Endodermal cell (in vitro differentiated cells): ENCODE measurements at regions not wholly inside any gene's neighbourhood (a gene's known extent, or its start where the extent isn't known, plus 50 kb on each side); places are given as distances from the start of the nearest gene placed in this dataset.

Experiments
- DNase-seq: peaks from one replicate; pipeline ENCODE4 v3.0.0-alpha.2; 2017
- H3K27ac ChIP-seq: 2 replicates; pipeline ENCODE4 v1.5.1; 2013; ENCODE audit warnings: mild to moderate bottlenecking, low read depth, low read length, moderate library complexity
- H3K27me3 ChIP-seq: 2 replicates; pipeline ENCODE4 v1.6.1; 2013; ENCODE audit warnings: mild to moderate bottlenecking, low read length, moderate library complexity; ENCODE audit not compliant: insufficient read depth, control insufficient read depth, poor library complexity, severe bottlenecking
- H3K36me3 ChIP-seq: 2 replicates; pipeline ENCODE4 v1.7.0; 2013; ENCODE audit warnings: mild to moderate bottlenecking, low read length, moderate library complexity; ENCODE audit not compliant: control insufficient read depth, insufficient read depth
- H3K4me1 ChIP-seq: one replicate; pipeline ENCODE4 v1.7.0; 2013; ENCODE audit warnings: low read length; ENCODE audit not compliant: control insufficient read depth, insufficient read depth
- H3K4me3 ChIP-seq: 2 replicates; pipeline ENCODE4 v1.5.1; 2013; ENCODE audit warnings: mild to moderate bottlenecking, low read length, moderate library complexity
- H3K9ac ChIP-seq: 2 replicates; pipeline ENCODE4 v1.6.1; 2013; ENCODE audit warnings: mild to moderate bottlenecking, low read length, moderate library complexity; ENCODE audit not compliant: poor library complexity, severe bottlenecking; ENCODE audit errors: extremely low read depth
- H3K9me3 ChIP-seq: 2 replicates; pipeline ENCODE4 v1.6.1; 2013; ENCODE audit warnings: mild to moderate bottlenecking, low read length, moderate library complexity; ENCODE audit not compliant: control insufficient read depth
- H3K27ac Mint-ChIP-seq: 2 replicates; pipeline ENCODE4 v1.8.0; 2020; ENCODE audit warnings: mixed read lengths
- H3K27me3 Mint-ChIP-seq: 2 replicates; pipeline ENCODE4 v1.8.0; 2021; ENCODE audit warnings: mild to moderate bottlenecking, mixed read lengths; ENCODE audit not compliant: insufficient read depth
- H3K36me3 Mint-ChIP-seq: 2 replicates; pipeline ENCODE4 v1.8.0; 2020; ENCODE audit warnings: low read depth, mixed read lengths
- H3K4me1 Mint-ChIP-seq: 2 replicates; pipeline ENCODE4 v1.8.0; 2020; ENCODE audit warnings: mixed read lengths
- H3K4me3 Mint-ChIP-seq: 2 replicates; pipeline ENCODE4 v1.8.0; 2020; ENCODE audit warnings: mild to moderate bottlenecking, moderate library complexity, mixed read lengths
- H3K9me3 Mint-ChIP-seq: 2 replicates; pipeline ENCODE4 v1.8.0; 2020; ENCODE audit warnings: mild to moderate bottlenecking, mixed read lengths
- WGBS, 2 experiments: methylation state at CpG; one replicate each; pipeline versions ENCODE4 v1.1.5 to v1.1.7; 2013; ENCODE audit warnings: missing lambda C conversion rate in 2 of 2, mixed read lengths in 1 of 2; ENCODE audit not compliant: insufficient coverage in 1 of 2, insufficient read length in 1 of 2; 5-methylcytosine and 5-hydroxymethylcytosine counted together
- TF ChIP-seq, protein P1 (sequence below): fragments of 200-600 bp; sonication (generic); conservative IDR thresholded peaks from 2 replicates; pipeline ENCODE4 v1.5.0; 2021; ENCODE audit warnings: antibody characterized with exemption, mild to moderate bottlenecking

- Histone ChIP-seq H3K27ac (no peak overlapping the region), H3K36me3 (no peaks in the 10 kb centered on the region), H3K9ac (no peak overlapping the region), H3K4me1 (no peaks in the 10 kb centered on the region), H3K9me3 (no peaks in the 10 kb centered on the region), H3K4me3 (no peak overlapping the region), H3K27me3 (no peaks in the 10 kb centered on the region)
- DNase-seq = no peak
- Mint-ChIP-seq H3K27me3 (no peaks in the 10 kb centered on the region), H3K36me3 (no peaks in the 10 kb centered on the region), H3K27ac (no peak overlapping the region), H3K4me1 (no peaks in the 10 kb centered on the region), H3K4me3 (no peak overlapping the region), H3K9me3 (peaks cover 4% of the 10 kb centered on the region)
- TF ChIP-seq, protein P1, sequence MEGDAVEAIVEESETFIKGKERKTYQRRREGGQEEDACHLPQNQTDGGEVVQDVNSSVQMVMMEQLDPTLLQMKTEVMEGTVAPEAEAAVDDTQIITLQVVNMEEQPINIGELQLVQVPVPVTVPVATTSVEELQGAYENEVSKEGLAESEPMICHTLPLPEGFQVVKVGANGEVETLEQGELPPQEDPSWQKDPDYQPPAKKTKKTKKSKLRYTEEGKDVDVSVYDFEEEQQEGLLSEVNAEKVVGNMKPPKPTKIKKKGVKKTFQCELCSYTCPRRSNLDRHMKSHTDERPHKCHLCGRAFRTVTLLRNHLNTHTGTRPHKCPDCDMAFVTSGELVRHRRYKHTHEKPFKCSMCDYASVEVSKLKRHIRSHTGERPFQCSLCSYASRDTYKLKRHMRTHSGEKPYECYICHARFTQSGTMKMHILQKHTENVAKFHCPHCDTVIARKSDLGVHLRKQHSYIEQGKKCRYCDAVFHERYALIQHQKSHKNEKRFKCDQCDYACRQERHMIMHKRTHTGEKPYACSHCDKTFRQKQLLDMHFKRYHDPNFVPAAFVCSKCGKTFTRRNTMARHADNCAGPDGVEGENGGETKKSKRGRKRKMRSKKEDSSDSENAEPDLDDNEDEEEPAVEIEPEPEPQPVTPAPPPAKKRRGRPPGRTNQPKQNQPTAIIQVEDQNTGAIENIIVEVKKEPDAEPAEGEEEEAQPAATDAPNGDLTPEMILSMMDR = peak; percentile 66
Measured at GRCh38 chr5:30650311-30650710, 543.2 kb upstream of the CDH6 start.

- TF ChIP-seq, protein P1 = no peak
- Mint-ChIP-seq H3K27me3 (no peaks in the 10 kb centered on the region), H3K4me1 (peaks cover 7% of the 10 kb centered on the region), H3K9me3 (peaks cover 14% of the 10 kb centered on the region), H3K36me3 (no peaks in the 10 kb centered on the region), H3K4me3 (no peak overlapping the region), H3K27ac (no peak overlapping the region)
- Histone ChIP-seq H3K9ac (no peak overlapping the region), H3K4me3 (no peak overlapping the region), H3K36me3 (no peaks in the 10 kb centered on the region), H3K27ac (no peak overlapping the region), H3K9me3 (peaks cover 17% of the 10 kb centered on the region), H3K4me1 (no peaks in the 10 kb centered on the region), H3K27me3 (no peaks in the 10 kb centered on the region)
- DNase-seq = no peak
- 80% methylated on average over 1 of the region's 1 CpG; no CpG with 5 or more reads in 1 of the 2 experiments for WGBS, 2 experiments
Measured at GRCh38 chr5:30638899-30639298, 554.6 kb upstream of the CDH6 start.

DNA sequence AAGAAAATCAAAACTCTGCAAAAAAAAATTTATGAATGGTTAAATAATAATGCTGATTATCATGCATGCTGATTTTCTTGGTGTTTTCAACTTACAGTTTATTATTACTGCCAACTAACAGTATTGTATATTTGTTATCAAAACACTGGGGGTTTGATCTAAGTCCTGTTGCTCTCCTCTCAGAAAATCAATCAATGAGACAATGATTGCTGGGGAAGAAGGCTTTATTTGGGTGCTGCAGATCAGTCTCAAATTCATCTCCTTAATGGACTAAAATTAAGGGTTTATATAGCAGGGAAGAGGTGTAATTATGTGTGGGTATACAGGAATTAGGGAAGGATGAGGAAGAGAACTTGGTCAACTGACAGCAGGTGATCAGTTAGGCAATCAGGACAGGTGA is 565.5 kb upstream of the CDH6 start:
- TF ChIP-seq, protein P1 = no peak
- Histone ChIP-seq H3K27me3 (no peaks in the 10 kb centered on the region), H3K27ac (no peak overlapping the region), H3K9me3 (peaks cover 8% of the 10 kb centered on the region), H3K9ac (no peak overlapping the region), H3K36me3 (no peaks in the 10 kb centered on the region), H3K4me1 (no peaks in the 10 kb centered on the region), H3K4me3 (no peak overlapping the region)
- Mint-ChIP-seq H3K27ac (no peak overlapping the region), H3K4me3 (no peak overlapping the region), H3K4me1 (no peaks in the 10 kb centered on the region), H3K27me3 (no peaks in the 10 kb centered on the region), H3K9me3 (peaks cover 11% of the 10 kb centered on the region), H3K36me3 (no peaks in the 10 kb centered on the region)
- DNase-seq = no peak
